SK-N-SH treated with all-trans-retinoic acid at 6 μM for 48 hours (cell line): ENCODE measurements at regions not wholly inside any gene's neighbourhood (a gene's known extent, or its start where the extent isn't known, plus 50 kb on each side); places are given as distances from the start of the nearest gene placed in this dataset.

Source experiments
- ATAC-seq: fragments of 200-7000 bp; cut with Tn5 transposase; 3 replicates; pipeline ENCODE4 v1.9.1; 2020; ENCODE audit warnings: mild to moderate bottlenecking, moderate library complexity
- BACH2 ChIP-seq: fragments of 250-450 bp; sonication (Bioruptor Pico); IDR thresholded peaks from 2 replicates; pipeline ENCODE4 v1.9.0; 2021; ENCODE audit warnings: mild to moderate bottlenecking, borderline replicate concordance
- CREB5 ChIP-seq: fragments of 250-450 bp; sonication (Bioruptor Pico); IDR thresholded peaks from 2 replicates; pipeline ENCODE4 v1.5.1; 2020; ENCODE audit warnings: low read depth, mild to moderate bottlenecking, moderate library complexity
- CSDC2 ChIP-seq: fragments of 250-450 bp; sonication (Bioruptor Pico); IDR thresholded peaks from 2 replicates; pipeline ENCODE4 v1.5.0; 2020; ENCODE audit warnings: mild to moderate bottlenecking, moderate library complexity
- ESRRG ChIP-seq: fragments of 250-450 bp; sonication (Bioruptor Pico); IDR thresholded peaks from 2 replicates; pipeline ENCODE4 v1.6.1; 2021; ENCODE audit warnings: mild to moderate bottlenecking
- GLIS3 ChIP-seq: fragments of 250-450 bp; sonication (Bioruptor Pico); IDR thresholded peaks from 2 replicates; pipeline ENCODE4 v1.5.0; 2020; ENCODE audit warnings: mild to moderate bottlenecking, moderate library complexity
- ISL1 ChIP-seq: fragments of 250-450 bp; sonication (Bioruptor Pico); IDR thresholded peaks from 2 replicates; pipeline ENCODE4 v2.1.2; 2022; ENCODE audit warnings: mild to moderate bottlenecking, moderate library complexity
- OSR1 ChIP-seq: fragments of 250-450 bp; sonication (Bioruptor Pico); IDR thresholded peaks from 2 replicates; pipeline ENCODE4 v1.8.0; 2022; ENCODE audit warnings: moderate library complexity, mild to moderate bottlenecking, inconsistent platforms
- POU6F1 ChIP-seq: fragments of 250-450 bp; sonication (Bioruptor Pico); IDR thresholded peaks from 2 replicates; pipeline ENCODE4 v1.8.0; 2021; ENCODE audit warnings: low read depth, mild to moderate bottlenecking, moderate library complexity, borderline replicate concordance
- PPARA ChIP-seq: fragments of 250-450 bp; sonication (Bioruptor Pico); IDR thresholded peaks from 2 replicates; pipeline ENCODE4 v1.5.0; 2020; ENCODE audit warnings: mild to moderate bottlenecking, borderline replicate concordance
- RARB ChIP-seq: fragments of 250-450 bp; sonication (Bioruptor Pico); IDR thresholded peaks from 2 replicates; pipeline ENCODE4 v1.8.0; 2021; ENCODE audit warnings: mild to moderate bottlenecking, moderate library complexity
- SNAI2 ChIP-seq: fragments of 250-450 bp; sonication (Bioruptor Pico); IDR thresholded peaks from 2 replicates; pipeline ENCODE4 v1.5.0; 2020; ENCODE audit warnings: mild to moderate bottlenecking, moderate library complexity
- TCF4 ChIP-seq: fragments of 250-450 bp; sonication (Bioruptor Pico); IDR thresholded peaks from 2 replicates; pipeline ENCODE4 v1.8.0; 2021; ENCODE audit warnings: mild to moderate bottlenecking, moderate library complexity, borderline replicate concordance
- TOX ChIP-seq: fragments of 250-450 bp; sonication (Bioruptor Pico); IDR thresholded peaks from 2 replicates; pipeline ENCODE4 v1.8.0; 2021; ENCODE audit warnings: mild to moderate bottlenecking, moderate library complexity, borderline replicate concordance
- TSHZ2 ChIP-seq: fragments of 250-450 bp; sonication (Bioruptor Pico); IDR thresholded peaks from 2 replicates; pipeline ENCODE4 v1.5.0; 2020; ENCODE audit warnings: mild to moderate bottlenecking, moderate library complexity
- ZC3H10 ChIP-seq: fragments of 250-450 bp; sonication (Bioruptor Pico); IDR thresholded peaks from 2 replicates; pipeline ENCODE4 v1.5.1; 2021; ENCODE audit warnings: mild to moderate bottlenecking, moderate library complexity
- ZFP3 ChIP-seq: fragments of 250-450 bp; sonication (Bioruptor Pico); IDR thresholded peaks from 2 replicates; pipeline ENCODE4 v1.5.0; 2020; ENCODE audit warnings: mild to moderate bottlenecking, moderate library complexity
- ZFP30 ChIP-seq: fragments of 450-650 bp; formaldehyde crosslinking; IDR thresholded peaks from 2 replicates; pipeline ENCODE4 v1.5.0; 2022; ENCODE audit warnings: mild to moderate bottlenecking, moderate library complexity
- ZNF565 ChIP-seq: fragments of 450-650 bp; formaldehyde crosslinking; conservative IDR thresholded peaks from 2 replicates; pipeline ENCODE4 v1.5.0; 2020; ENCODE audit warnings: low read depth, mild to moderate bottlenecking, moderate library complexity
- ZNF70 ChIP-seq: fragments of 450-650 bp; formaldehyde crosslinking; IDR thresholded peaks from 2 replicates; pipeline ENCODE4 v1.5.0; 2020; ENCODE audit warnings: mild to moderate bottlenecking, moderate library complexity
- ZNF8 ChIP-seq: fragments of 450-650 bp; formaldehyde crosslinking; IDR thresholded peaks from 2 replicates; pipeline ENCODE4 v1.5.0; 2020; ENCODE audit warnings: mild to moderate bottlenecking, moderate library complexity
- TF ChIP-seq, protein P1 (sequence below): fragments of 250-450 bp; sonication (Bioruptor Pico); IDR thresholded peaks from 2 replicates; pipeline ENCODE4 v1.8.0; 2020; ENCODE audit warnings: mild to moderate bottlenecking, moderate library complexity, borderline replicate concordance
- TF ChIP-seq, protein P2 (sequence below): fragments of 250-450 bp; sonication (Bioruptor Pico); IDR thresholded peaks from 2 replicates; pipeline ENCODE4 v1.5.1; 2021; ENCODE audit warnings: mild to moderate bottlenecking, moderate library complexity

- TF ChIP-seq PPARA (no peak), ZFP3 (CRISPR knock-in tag) (no peak)
- TF ChIP-seq, all 23 proteins: peak for 0
Observed at GRCh38 chr2:136233298-136233697, 115.3 kb upstream of the CXCR4 start (continued).

- no peak for ATAC-seq
- TF ChIP-seq TOX (CRISPR knock-in tag) (no peak), ZNF70 (CRISPR knock-in tag) (no peak), TCF4 (CRISPR knock-in tag) (no peak), BACH2 (CRISPR knock-in tag) (no peak), ZNF8 (CRISPR knock-in tag) (no peak), ZC3H10 (no peak), SNAI2 (CRISPR knock-in tag) (no peak), CREB5 (CRISPR knock-in tag) (no peak), ISL1 (CRISPR knock-in tag) (no peak)
Observed at GRCh38 chr2:136232456-136233172, 114.7 kb upstream of the CXCR4 start.

GRCh38 chr2:136230464-136230863 is 112.5 kb upstream of the CXCR4 start:
- no peak for ATAC-seq
- TF ChIP-seq SNAI2 (CRISPR knock-in tag) (no peak), ZNF70 (CRISPR knock-in tag) (no peak), ESRRG (CRISPR knock-in tag) (no peak), ZFP3 (CRISPR knock-in tag) (no peak), ZNF565 (CRISPR knock-in tag) (no peak), GLIS3 (CRISPR knock-in tag) (no peak)
- TF ChIP-seq, protein P1, sequence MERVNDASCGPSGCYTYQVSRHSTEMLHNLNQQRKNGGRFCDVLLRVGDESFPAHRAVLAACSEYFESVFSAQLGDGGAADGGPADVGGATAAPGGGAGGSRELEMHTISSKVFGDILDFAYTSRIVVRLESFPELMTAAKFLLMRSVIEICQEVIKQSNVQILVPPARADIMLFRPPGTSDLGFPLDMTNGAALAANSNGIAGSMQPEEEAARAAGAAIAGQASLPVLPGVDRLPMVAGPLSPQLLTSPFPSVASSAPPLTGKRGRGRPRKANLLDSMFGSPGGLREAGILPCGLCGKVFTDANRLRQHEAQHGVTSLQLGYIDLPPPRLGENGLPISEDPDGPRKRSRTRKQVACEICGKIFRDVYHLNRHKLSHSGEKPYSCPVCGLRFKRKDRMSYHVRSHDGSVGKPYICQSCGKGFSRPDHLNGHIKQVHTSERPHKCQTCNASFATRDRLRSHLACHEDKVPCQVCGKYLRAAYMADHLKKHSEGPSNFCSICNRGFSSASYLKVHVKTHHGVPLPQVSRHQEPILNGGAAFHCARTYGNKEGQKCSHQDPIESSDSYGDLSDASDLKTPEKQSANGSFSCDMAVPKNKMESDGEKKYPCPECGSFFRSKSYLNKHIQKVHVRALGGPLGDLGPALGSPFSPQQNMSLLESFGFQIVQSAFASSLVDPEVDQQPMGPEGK (CRISPR knock-in tag) = no peak
- TF ChIP-seq, all 23 proteins: peak for 0

- no peak for ATAC-seq
- TF ChIP-seq OSR1 (CRISPR knock-in tag) = no peak
- TF ChIP-seq ISL1 (CRISPR knock-in tag) = no peak
- TF ChIP-seq CSDC2 = no peak
- no peak for TF ChIP-seq PPARA
- TF ChIP-seq TCF4 (CRISPR knock-in tag) = no peak
- no peak for TF ChIP-seq ZNF565 (CRISPR knock-in tag)
- TF ChIP-seq, protein P2, sequence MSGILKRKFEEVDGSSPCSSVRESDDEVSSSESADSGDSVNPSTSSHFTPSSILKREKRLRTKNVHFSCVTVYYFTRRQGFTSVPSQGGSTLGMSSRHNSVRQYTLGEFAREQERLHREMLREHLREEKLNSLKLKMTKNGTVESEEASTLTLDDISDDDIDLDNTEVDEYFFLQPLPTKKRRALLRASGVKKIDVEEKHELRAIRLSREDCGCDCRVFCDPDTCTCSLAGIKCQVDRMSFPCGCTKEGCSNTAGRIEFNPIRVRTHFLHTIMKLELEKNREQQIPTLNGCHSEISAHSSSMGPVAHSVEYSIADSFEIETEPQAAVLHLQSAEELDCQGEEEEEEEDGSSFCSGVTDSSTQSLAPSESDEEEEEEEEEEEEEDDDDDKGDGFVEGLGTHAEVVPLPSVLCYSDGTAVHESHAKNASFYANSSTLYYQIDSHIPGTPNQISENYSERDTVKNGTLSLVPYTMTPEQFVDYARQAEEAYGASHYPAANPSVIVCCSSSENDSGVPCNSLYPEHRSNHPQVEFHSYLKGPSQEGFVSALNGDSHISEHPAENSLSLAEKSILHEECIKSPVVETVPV (CRISPR knock-in tag) = no peak
- no peak for TF ChIP-seq ZC3H10
- no peak for TF ChIP-seq CREB5 (CRISPR knock-in tag)
- TF ChIP-seq TSHZ2 (CRISPR knock-in tag) = no peak
- no peak for TF ChIP-seq ZFP30 (CRISPR knock-in tag)
- no peak for TF ChIP-seq ZNF8 (CRISPR knock-in tag)
- TF ChIP-seq SNAI2 (CRISPR knock-in tag) = no peak
- no peak for TF ChIP-seq POU6F1 (CRISPR knock-in tag)
- no peak for TF ChIP-seq RARB (CRISPR knock-in tag)
- TF ChIP-seq BACH2 (CRISPR knock-in tag) = no peak
- TF ChIP-seq GLIS3 (CRISPR knock-in tag) = no peak
Observed at GRCh38 chr2:136226903-136227302, 109.0 kb upstream of the CXCR4 start.
